NCI-H82 (cell line): ENCODE measurements at regions not wholly inside any gene's neighbourhood (a gene's known extent, or its start where the extent isn't known, plus 50 kb on each side); places are given as distances from the start of the nearest gene placed in this dataset.

Experiments used
- DNase-seq: peaks from one replicate; lab custom pipeline; 2025; lab: John Stamatoyannopoulos, UW

- DNase-seq = no peak
These were observed 282.1 kb downstream of the EN1 start for GRCh38 chr2:118565301-118565700.

GRCh38 chr2:118562144-118562543 lies 285.3 kb downstream of the EN1 start:
- no peak for DNase-seq

GRCh38 chr2:118558846-118559245 lies 288.6 kb downstream of the EN1 start:
- no peak for DNase-seq

- DNase-seq = no peak
These were observed 289.7 kb downstream of the EN1 start for GRCh38 chr2:118557791-118558190.

GRCh38 chr2:118557016-118557415 lies 290.4 kb downstream of the EN1 start:
- DNase-seq = no peak

GRCh38 chr2:118554616-118555015 lies 292.8 kb downstream of the EN1 start:
- DNase-seq = no peak

- DNase-seq = no peak
These were observed 297.9 kb downstream of the EN1 start for GRCh38 chr2:118549503-118549902.

GRCh38 chr2:118548880-118549488 lies 298.5 kb downstream of the EN1 start:
- DNase-seq = no peak

GRCh38 chr2:118539290-118539689 lies 308.2 kb downstream of the EN1 start:
- peak; percentile 50 for DNase-seq

- no peak for DNase-seq
These were observed 311.1 kb downstream of the EN1 start for GRCh38 chr2:118536306-118536705.

- DNase-seq = no peak
These were observed 311.6 kb downstream of the EN1 start for GRCh38 chr2:118535818-118536212.

GRCh38 chr2:118535171-118535817 lies 312.2 kb downstream of the EN1 start:
- DNase-seq = no peak

GRCh38 chr2:118530976-118531375 lies 316.5 kb downstream of the EN1 start:
- no peak for DNase-seq

- no peak for DNase-seq
These were observed 317.4 kb downstream of the EN1 start for GRCh38 chr2:118529908-118530599.

GRCh38 chr2:118527571-118527970 lies 319.9 kb downstream of the EN1 start:
- no peak for DNase-seq

GRCh38 chr2:118525346-118525745 lies 322.1 kb downstream of the EN1 start:
- DNase-seq = no peak

- DNase-seq = no peak
These were observed 322.5 kb downstream of the EN1 start for GRCh38 chr2:118524911-118525310.

- DNase-seq = no peak
These were observed 323.7 kb downstream of the EN1 start for GRCh38 chr2:118523761-118524160.

GRCh38 chr2:118521960-118522359 lies 325.5 kb downstream of the EN1 start:
- no peak for DNase-seq

GRCh38 chr2:118521272-118521671 lies 326.2 kb downstream of the EN1 start:
- DNase-seq = no peak

- no peak for DNase-seq
These were observed 327.2 kb downstream of the EN1 start for GRCh38 chr2:118520246-118520645.

GRCh38 chr2:118519511-118519910 lies 327.9 kb downstream of the EN1 start:
- DNase-seq = no peak

- DNase-seq = no peak
These were observed 336.6 kb downstream of the EN1 start for GRCh38 chr2:118510807-118511206.
